ENCODE measurements at regions not wholly inside any gene's neighbourhood (a gene's known extent, or its start where the extent isn't known, plus 50 kb on each side); places are given as distances from the start of the nearest gene placed in this dataset.

- Histone ChIP-seq H3K4me3 (replicated peaks in 1 of 3; ENCODE audit: low read depth in 2 of 3, low read length in 3 of 3) (no peak overlapping the region), H4K20me1 (ENCODE audit: insufficient read depth, low read length) (no peaks in the 10 kb centered on the region), H3K4me2 (replicated peaks; ENCODE audit: extremely low read depth, low read length, poor library complexity, severe bottlenecking) (no peak overlapping the region), H3K27ac (ENCODE audit: low read depth in 1 of 2, low read length in 2 of 2) (no peak overlapping the region), H3K4me1 (ENCODE audit: control insufficient read depth in 1 of 2, insufficient read depth in 2 of 2, low read length in 2 of 2) (no peaks in the 10 kb centered on the region), H3K9me3 (replicated peaks in 1 of 2; ENCODE audit: control insufficient read depth in 1 of 2, insufficient read depth in 1 of 2, low read length in 2 of 2) (no peaks in the 10 kb centered on the region), H3K36me3 (replicated peaks in 1 of 2; ENCODE audit: control insufficient read depth in 1 of 2, insufficient read depth in 2 of 2, low read length in 2 of 2) (no peaks in the 10 kb centered on the region), H2AFZ (ENCODE audit: insufficient read depth, low read depth, low read length, poor library complexity, severe bottlenecking) (no peak overlapping the region), H3K27me3 (ENCODE audit: control insufficient read depth in 2 of 2, insufficient read depth in 2 of 2, low read length in 2 of 2) (no peaks in the 10 kb centered on the region), H3K79me2 (ENCODE audit: insufficient read depth, low read length) (no peaks in the 10 kb centered on the region), H3K9ac (ENCODE audit: insufficient read depth, low read length, poor library complexity, severe bottlenecking) (no peak overlapping the region)
- Mint-ChIP-seq H3K4me3 (no peak overlapping the region), H3K36me3 (no peaks in the 10 kb centered on the region), H3K4me1 (no peaks in the 10 kb centered on the region), H3K27me3 (ENCODE audit: low read depth in 3 of 3) (peaks cover 2 to 12% (median 5%) of the 10 kb centered on the region in 3 donors), H3K9me3 (peaks cover 0 to 7% (median 0%) of the 10 kb centered on the region in 7 donors), H3K27ac (no peak overlapping the region)
- intact Hi-C loops (cut with micrococcal nuclease), result no loop called here
- WGBS (ENCODE audit: insufficient coverage), result 93% methylated on average over 2 of the region's 5 CpGs
- no peak for TF ChIP-seq CTCF (IDR thresholded peaks at IDR 0.05)
- DNase-seq, result no peak
These were observed 211.0 kb downstream of the RBM19 start for GRCh38 chr12:113755098-113755497.

- no peaks in the 10 kb centered on the region for H3K27me3 ChIP-seq (ENCODE audit: control insufficient read depth in 2 of 2, insufficient read depth in 2 of 2, low read length in 2 of 2)
- H3K27ac ChIP-seq (ENCODE audit: low read depth in 1 of 2, low read length in 2 of 2), result no peak overlapping the region
- H3K4me2 ChIP-seq (replicated peaks; ENCODE audit: extremely low read depth, low read length, poor library complexity, severe bottlenecking), result no peak overlapping the region
- no peaks in the 10 kb centered on the region for H3K79me2 ChIP-seq (ENCODE audit: insufficient read depth, low read length)
- H3K4me3 Mint-ChIP-seq, result no peak overlapping the region
- no peaks in the 10 kb centered on the region for H3K36me3 ChIP-seq (replicated peaks in 1 of 2; ENCODE audit: control insufficient read depth in 1 of 2, insufficient read depth in 2 of 2, low read length in 2 of 2)
- no peaks in the 10 kb centered on the region for H3K9me3 ChIP-seq (replicated peaks in 1 of 2; ENCODE audit: control insufficient read depth in 1 of 2, insufficient read depth in 1 of 2, low read length in 2 of 2)
- no peak overlapping the region for H3K9ac ChIP-seq (ENCODE audit: insufficient read depth, low read length, poor library complexity, severe bottlenecking)
- H3K9me3 Mint-ChIP-seq, result peaks cover 0 to 7% (median 0%) of the 10 kb centered on the region in 7 donors
- intact Hi-C loops (cut with micrococcal nuclease), result no loop called here
- no peaks in the 10 kb centered on the region for H3K36me3 Mint-ChIP-seq
- H3K27me3 Mint-ChIP-seq (ENCODE audit: low read depth in 3 of 3), result peaks cover 13 to 17% (median 14%) of the 10 kb centered on the region in 3 donors
- H3K4me1 Mint-ChIP-seq, result no peaks in the 10 kb centered on the region
- H4K20me1 ChIP-seq (ENCODE audit: insufficient read depth, low read length), result no peaks in the 10 kb centered on the region
- H3K27ac Mint-ChIP-seq, result no peak overlapping the region
- TF ChIP-seq CTCF (IDR thresholded peaks at IDR 0.05), result no peak
- no peak overlapping the region for H2AFZ ChIP-seq (ENCODE audit: insufficient read depth, low read depth, low read length, poor library complexity, severe bottlenecking)
- H3K4me1 ChIP-seq (ENCODE audit: control insufficient read depth in 1 of 2, insufficient read depth in 2 of 2, low read length in 2 of 2), result no peaks in the 10 kb centered on the region
- no peak overlapping the region for H3K4me3 ChIP-seq (replicated peaks in 1 of 3; ENCODE audit: low read depth in 2 of 3, low read length in 3 of 3)
- WGBS (ENCODE audit: insufficient coverage), result 90% methylated on average over 2 of the region's 2 CpGs
- DNase-seq, result no peak
These were observed 214.6 kb downstream of the RBM19 start for GRCh38 chr12:113751513-113751912.

Measured in CD14-positive monocyte (primary cell).